GM19452 (cell line): ENCODE measurements at regions not wholly inside any gene's neighbourhood (a gene's known extent, or its start where the extent isn't known, plus 50 kb on each side); places are given as distances from the start of the nearest gene placed in this dataset.
"Not testable (repeated sequence)": the region's sequence is repeated elsewhere in the genome, so short reads cannot be mapped to it uniquely, and the experiment has no call there.

Experiments
- ATAC-seq: cut with Tn5 transposase; IDR thresholded peaks from one replicate; pipeline ENCODE4 v1.9.1; 2021; ENCODE audit not compliant: unreplicated experiment

- no peak for ATAC-seq
These were observed 55.3 kb upstream of the NOL4 start for GRCh38 chr18:34280000-34280399.

GRCh38 chr18:34280653-34281052 is 55.9 kb upstream of the NOL4 start:
- ATAC-seq: no peak

- ATAC-seq: no peak
These were observed 56.6 kb upstream of the NOL4 start for GRCh38 chr18:34281290-34281689.

- ATAC-seq: no peak
These were observed 57.0 kb upstream of the NOL4 start for GRCh38 chr18:34281722-34282121.

- ATAC-seq: no peak
These were observed 58.8 kb upstream of the NOL4 start for GRCh38 chr18:34283506-34283905.

- no peak for ATAC-seq
These were observed 63.1 kb upstream of the NOL4 start for GRCh38 chr18:34287825-34288224.

- no peak for ATAC-seq
These were observed 67.9 kb upstream of the NOL4 start for GRCh38 chr18:34292594-34292993.

GRCh38 chr18:34297287-34297686 is 72.6 kb upstream of the NOL4 start:
- no peak for ATAC-seq

- ATAC-seq: no peak
These were observed 75.1 kb upstream of the NOL4 start for GRCh38 chr18:34299828-34300227.

- no peak for ATAC-seq
These were observed 86.8 kb upstream of the NOL4 start for GRCh38 chr18:34311468-34311867.

GRCh38 chr18:34314847-34315246 is 90.1 kb upstream of the NOL4 start:
- ATAC-seq: no peak

GRCh38 chr18:34315591-34316352 is 91.1 kb upstream of the NOL4 start:
- ATAC-seq: no peak

- ATAC-seq: no peak
These were observed 95.6 kb upstream of the NOL4 start for GRCh38 chr18:34320267-34320666.

GRCh38 chr18:34321066-34321465 is 96.4 kb upstream of the NOL4 start:
- ATAC-seq: peak; percentile 71

GRCh38 chr18:34322365-34323289 is 97.9 kb upstream of the NOL4 start:
- peak; percentile 55 for ATAC-seq

- no peak for ATAC-seq
These were observed 105.1 kb upstream of the NOL4 start for GRCh38 chr18:34329840-34330239.

GRCh38 chr18:34330308-34330707 is 105.6 kb upstream of the NOL4 start:
- ATAC-seq: no peak

- not testable (repeated sequence) for ATAC-seq
These were observed 106.2 kb upstream of the NOL4 start for GRCh38 chr18:34330907-34331306.

- not testable (repeated sequence) for ATAC-seq
These were observed 106.6 kb upstream of the NOL4 start for GRCh38 chr18:34331343-34331742.

- no peak for ATAC-seq
These were observed 114.4 kb upstream of the NOL4 start for GRCh38 chr18:34339155-34339554.

GRCh38 chr18:34342960-34343359 is 118.2 kb upstream of the NOL4 start:
- no peak for ATAC-seq

GRCh38 chr18:34345738-34346137 is 121.0 kb upstream of the NOL4 start:
- ATAC-seq: no peak
